ENCODE measurements at regions not wholly inside any gene's neighbourhood (a gene's known extent, or its start where the extent isn't known, plus 50 kb on each side); places are given as distances from the start of the nearest gene placed in this dataset.

DNA sequence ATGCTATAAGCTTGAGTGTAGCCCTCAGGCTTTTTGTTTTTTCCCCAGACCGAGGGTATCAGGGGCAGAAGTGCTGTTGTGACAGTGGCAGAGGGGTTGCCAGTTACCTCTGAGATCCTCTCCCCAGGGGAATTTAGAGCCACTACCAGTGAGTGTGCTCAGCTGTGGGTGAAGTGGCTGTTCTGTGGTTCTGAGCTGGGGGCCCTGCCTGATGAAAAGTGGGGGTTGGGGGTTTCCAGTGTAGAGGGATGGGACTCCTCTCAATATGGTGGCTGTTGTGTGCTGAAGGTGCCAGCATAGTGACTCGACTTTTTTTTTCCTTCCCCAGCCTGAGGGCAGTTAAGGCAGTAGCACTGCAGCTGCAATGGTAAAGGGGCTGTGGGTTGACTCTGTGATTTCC, 506.7 kb downstream of the TMEM232 start:
- TF ChIP-seq, protein P1, sequence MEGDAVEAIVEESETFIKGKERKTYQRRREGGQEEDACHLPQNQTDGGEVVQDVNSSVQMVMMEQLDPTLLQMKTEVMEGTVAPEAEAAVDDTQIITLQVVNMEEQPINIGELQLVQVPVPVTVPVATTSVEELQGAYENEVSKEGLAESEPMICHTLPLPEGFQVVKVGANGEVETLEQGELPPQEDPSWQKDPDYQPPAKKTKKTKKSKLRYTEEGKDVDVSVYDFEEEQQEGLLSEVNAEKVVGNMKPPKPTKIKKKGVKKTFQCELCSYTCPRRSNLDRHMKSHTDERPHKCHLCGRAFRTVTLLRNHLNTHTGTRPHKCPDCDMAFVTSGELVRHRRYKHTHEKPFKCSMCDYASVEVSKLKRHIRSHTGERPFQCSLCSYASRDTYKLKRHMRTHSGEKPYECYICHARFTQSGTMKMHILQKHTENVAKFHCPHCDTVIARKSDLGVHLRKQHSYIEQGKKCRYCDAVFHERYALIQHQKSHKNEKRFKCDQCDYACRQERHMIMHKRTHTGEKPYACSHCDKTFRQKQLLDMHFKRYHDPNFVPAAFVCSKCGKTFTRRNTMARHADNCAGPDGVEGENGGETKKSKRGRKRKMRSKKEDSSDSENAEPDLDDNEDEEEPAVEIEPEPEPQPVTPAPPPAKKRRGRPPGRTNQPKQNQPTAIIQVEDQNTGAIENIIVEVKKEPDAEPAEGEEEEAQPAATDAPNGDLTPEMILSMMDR (conservative IDR thresholded peaks at IDR 0.05; ENCODE audit: low read depth, low read length) = no peak
- no peak for TF ChIP-seq MXI1 (IDR thresholded peaks at IDR 0.05; ENCODE audit: borderline replicate concordance, low read depth, low read length)
- TF ChIP-seq MAFK (IDR thresholded peaks at IDR 0.05; ENCODE audit: low read depth, low read length) = no peak
- no peak for TF ChIP-seq POLR2A (IDR thresholded peaks at IDR 0.05; ENCODE audit: low read depth, low read length)
- no peak for TF ChIP-seq NFE2L2 (IDR thresholded peaks at IDR 0.05; ENCODE audit: low read depth, low read length)

Data from IMR-90 (cell line).